GM12875 (cell line): ENCODE measurements at regions not wholly inside any gene's neighbourhood (a gene's known extent, or its start where the extent isn't known, plus 50 kb on each side); places are given as distances from the start of the nearest gene placed in this dataset.

Source experiments
- H3K4me3 ChIP-seq: one replicate; pipeline ENCODE4 v1.5.1; 2011; ENCODE audit warnings: low read depth, low read length, control low read depth
- TF ChIP-seq, protein P1 (sequence below): IDR thresholded peaks from 2 replicates; pipeline ENCODE4 v1.5.1; 2011; ENCODE audit warnings: low read depth, mild to moderate bottlenecking, control low read depth, inconsistent platforms, low read length, moderate library complexity, borderline replicate concordance; ENCODE audit not compliant: insufficient read depth

GRCh38 chr14:99077076-99077843 is 194.7 kb downstream of the BCL11B start:
- H3K4me3 ChIP-seq, result no peak overlapping the region
- TF ChIP-seq, protein P1, sequence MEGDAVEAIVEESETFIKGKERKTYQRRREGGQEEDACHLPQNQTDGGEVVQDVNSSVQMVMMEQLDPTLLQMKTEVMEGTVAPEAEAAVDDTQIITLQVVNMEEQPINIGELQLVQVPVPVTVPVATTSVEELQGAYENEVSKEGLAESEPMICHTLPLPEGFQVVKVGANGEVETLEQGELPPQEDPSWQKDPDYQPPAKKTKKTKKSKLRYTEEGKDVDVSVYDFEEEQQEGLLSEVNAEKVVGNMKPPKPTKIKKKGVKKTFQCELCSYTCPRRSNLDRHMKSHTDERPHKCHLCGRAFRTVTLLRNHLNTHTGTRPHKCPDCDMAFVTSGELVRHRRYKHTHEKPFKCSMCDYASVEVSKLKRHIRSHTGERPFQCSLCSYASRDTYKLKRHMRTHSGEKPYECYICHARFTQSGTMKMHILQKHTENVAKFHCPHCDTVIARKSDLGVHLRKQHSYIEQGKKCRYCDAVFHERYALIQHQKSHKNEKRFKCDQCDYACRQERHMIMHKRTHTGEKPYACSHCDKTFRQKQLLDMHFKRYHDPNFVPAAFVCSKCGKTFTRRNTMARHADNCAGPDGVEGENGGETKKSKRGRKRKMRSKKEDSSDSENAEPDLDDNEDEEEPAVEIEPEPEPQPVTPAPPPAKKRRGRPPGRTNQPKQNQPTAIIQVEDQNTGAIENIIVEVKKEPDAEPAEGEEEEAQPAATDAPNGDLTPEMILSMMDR, result no peak

DNA sequence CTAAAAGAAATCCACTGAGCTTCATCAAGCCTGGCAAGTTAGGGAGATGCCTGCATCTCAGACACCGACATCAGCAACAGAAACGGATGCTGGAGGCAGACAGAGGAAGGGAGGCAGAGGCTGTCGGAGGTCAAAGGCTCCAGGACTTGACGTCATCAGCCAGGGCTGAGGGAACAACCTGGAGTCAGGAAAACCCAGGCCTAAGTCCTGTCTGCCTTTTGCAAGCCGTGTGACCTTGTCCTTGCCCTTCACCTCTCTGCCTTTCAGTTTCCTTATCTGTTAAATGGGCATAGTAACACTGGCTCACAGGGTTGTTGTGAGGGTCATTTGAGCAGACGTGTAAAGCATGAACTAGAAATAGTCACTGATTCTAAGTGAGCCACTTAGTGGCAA is 194.2 kb downstream of the BCL11B start:
- TF ChIP-seq, protein P1, result no peak
- no peak overlapping the region for H3K4me3 ChIP-seq

- TF ChIP-seq, protein P1, result no peak
- no peak overlapping the region for H3K4me3 ChIP-seq
Observed at GRCh38 chr14:99078426-99078825, 193.6 kb downstream of the BCL11B start.

- TF ChIP-seq, protein P1, result no peak
- no peak overlapping the region for H3K4me3 ChIP-seq
Observed at GRCh38 chr14:99079061-99079727, 192.8 kb downstream of the BCL11B start.

DNA sequence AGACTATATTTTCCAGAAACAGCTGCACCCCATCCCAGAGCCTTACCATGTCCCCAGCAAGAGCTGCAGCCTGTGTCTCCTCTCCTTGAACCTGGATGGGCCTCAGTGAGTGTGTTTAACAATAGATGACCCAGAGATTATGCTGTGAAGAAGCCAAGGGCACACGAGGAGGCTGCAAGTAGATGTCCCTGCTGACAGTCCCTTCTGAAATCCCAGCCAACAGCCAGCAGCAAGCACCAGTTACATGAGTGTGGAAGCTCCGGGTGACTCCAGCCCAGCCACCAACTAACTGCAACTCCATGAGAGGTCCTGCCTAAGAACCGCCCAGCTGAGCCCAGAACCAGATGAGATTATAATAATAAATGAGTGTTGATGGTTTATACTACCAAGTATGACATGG is 191.7 kb downstream of the BCL11B start:
- TF ChIP-seq, protein P1, result no peak
- H3K4me3 ChIP-seq, result no peak overlapping the region

DNA sequence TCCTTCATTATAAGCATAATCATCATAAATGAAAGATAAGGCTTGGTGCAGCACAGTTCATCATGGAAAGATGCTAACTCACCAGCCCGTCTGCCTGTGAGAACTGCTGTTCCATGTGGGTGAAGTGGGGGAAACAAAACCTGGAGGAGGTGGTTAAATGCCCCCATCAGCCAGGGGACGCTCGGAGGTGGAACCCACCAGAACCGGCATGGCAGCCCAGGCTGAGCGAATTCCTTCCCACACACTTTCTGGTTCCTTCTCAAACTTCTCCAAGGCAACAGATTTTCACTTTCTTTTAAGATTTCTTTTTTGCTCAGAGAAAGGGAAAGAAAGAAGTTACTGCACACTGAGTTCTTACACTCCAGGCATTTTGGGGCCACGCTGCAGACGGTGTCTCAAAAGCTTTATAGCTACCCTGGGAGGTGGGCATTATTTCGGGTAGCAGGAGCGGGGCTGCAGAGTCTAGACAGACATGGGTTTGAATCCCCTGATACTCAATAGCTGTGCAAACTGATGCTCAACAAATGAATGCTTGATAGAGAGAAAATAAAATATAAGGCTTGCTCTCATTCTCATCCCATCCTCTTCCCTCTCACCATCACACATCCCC is 190.7 kb downstream of the BCL11B start:
- no peak overlapping the region for H3K4me3 ChIP-seq
- TF ChIP-seq, protein P1, result no peak
